IMR-90 (cell line): ENCODE measurements at regions not wholly inside any gene's neighbourhood (a gene's known extent, or its start where the extent isn't known, plus 50 kb on each side); places are given as distances from the start of the nearest gene placed in this dataset.

Experiments used
- ATAC-seq: fragments of 200-7000 bp; cut with Tn5 transposase; 2 replicates; pipeline ENCODE4 v1.9.1; 2020; ENCODE audit warnings: low read depth, mild to moderate bottlenecking, moderate library complexity
- BruUV-seq: library from RNA; stranded (reverse); fragments of 400-500 nt; replicated peaks from 2 replicates; lab custom pipeline; 2021; lab: Mats Ljungman, UMichigan
- CTCF ChIA-PET: fragments of 300-600 bp; formaldehyde crosslinking; extraction: SDS; loops from one replicate; lab custom pipeline; 2021; ENCODE audit warnings: antibody characterized with exemption; lab: Yijun Ruan, JAX
- POLR2A ChIA-PET: fragments of 300-600 bp; sonication (Branson Sonifier 250); formaldehyde crosslinking; loops from one replicate; lab custom pipeline; 2022; ENCODE audit warnings: antibody characterized with exemption; ENCODE audit not compliant: unreplicated experiment; lab: Charles Lee
- DNase-seq: peaks from one replicate; pipeline ENCODE4 v3.0.0; 2013
- H2AFZ ChIP-seq: replicated peaks from 2 replicates; pipeline ENCODE3; 2013; ENCODE audit warnings: low read length, mild to moderate bottlenecking; ENCODE audit not compliant: poor library complexity
- H2AK5ac ChIP-seq: 2 replicates; pipeline ENCODE4 v1.6.1; 2013; ENCODE audit warnings: low read depth, low read length, inconsistent platforms
- H2AK9ac ChIP-seq: replicated peaks from 2 replicates; pipeline ENCODE3; 2013; ENCODE audit warnings: mild to moderate bottlenecking, low read depth, low read length, moderate library complexity; ENCODE audit not compliant: poor library complexity
- H2BK120ac ChIP-seq: 2 replicates; pipeline ENCODE4 v1.6.1; 2013; ENCODE audit warnings: low read depth, low read length, inconsistent platforms
- H2BK15ac ChIP-seq: 3 replicates; pipeline ENCODE4 v1.6.1; 2013; ENCODE audit warnings: low read depth, low read length, inconsistent platforms
- H2BK20ac ChIP-seq: 2 replicates; pipeline ENCODE4 v1.6.1; 2013; ENCODE audit warnings: low read depth, mild to moderate bottlenecking, inconsistent platforms, low read length, moderate library complexity
- H2BK5ac ChIP-seq: 2 replicates; pipeline ENCODE4 v1.6.1; 2013; ENCODE audit warnings: mild to moderate bottlenecking, low read depth, low read length, inconsistent platforms; ENCODE audit not compliant: poor library complexity, severe bottlenecking
- H3K14ac ChIP-seq: replicated peaks from 2 replicates; pipeline ENCODE4 v1.6.1; 2013; ENCODE audit warnings: low read depth, low read length, inconsistent platforms
- H3K18ac ChIP-seq: 2 replicates; pipeline ENCODE4 v1.6.1; 2013; ENCODE audit warnings: low read depth, low read length, control low read depth
- H3K23ac ChIP-seq: 2 replicates; pipeline ENCODE4 v1.6.1; 2013; ENCODE audit warnings: low read depth, low read length, inconsistent platforms
- H3K27ac ChIP-seq: 2 replicates; pipeline ENCODE4 v1.5.1; 2013; ENCODE audit warnings: mild to moderate bottlenecking, control low read depth, low read length; ENCODE audit not compliant: insufficient read depth
- H3K27me3 ChIP-seq: 2 replicates; pipeline ENCODE4 v1.6.1; 2013; ENCODE audit warnings: low read length; ENCODE audit not compliant: control insufficient read depth, insufficient read depth
- H3K36me3 ChIP-seq: 2 replicates; pipeline ENCODE4 v1.6.1; 2013; ENCODE audit warnings: low read length, mixed read lengths; ENCODE audit not compliant: control insufficient read depth, insufficient read depth
- H3K4ac ChIP-seq: 2 replicates; pipeline ENCODE4 v1.6.1; 2013; ENCODE audit warnings: low read depth, low read length, inconsistent platforms
- H3K4me1 ChIP-seq: 2 replicates; pipeline ENCODE4 v1.6.1; 2013; ENCODE audit warnings: low read length, mixed read lengths; ENCODE audit not compliant: control insufficient read depth, insufficient read depth
- H3K4me2 ChIP-seq: 2 replicates; pipeline ENCODE4 v1.6.1; 2013; ENCODE audit warnings: low read depth, mild to moderate bottlenecking, control low read depth, low read length, moderate library complexity
- H3K4me3 ChIP-seq: 2 replicates; pipeline ENCODE4 v1.5.1; 2013; ENCODE audit warnings: low read depth, mild to moderate bottlenecking, control low read depth, low read length, moderate library complexity; ENCODE audit not compliant: insufficient read depth
- H3K56ac ChIP-seq: 2 replicates; pipeline ENCODE4 v1.6.1; 2013; ENCODE audit warnings: low read length, inconsistent platforms; ENCODE audit not compliant: insufficient read depth; ENCODE audit errors: extremely low read depth
- H3K79me1 ChIP-seq, 2 experiments: 2 replicates each; pipeline ENCODE4 v1.6.1; 2013; ENCODE audit warnings: low read length in 2 of 2, inconsistent platforms in 1 of 2, low read depth in 1 of 2
- H3K9ac ChIP-seq: 2 replicates; pipeline ENCODE4 v1.6.1; 2013; ENCODE audit warnings: low read depth, low read length, control low read depth
- H3K9me1 ChIP-seq: 2 replicates; pipeline ENCODE4 v1.6.1; 2013; ENCODE audit warnings: low read length, inconsistent platforms; ENCODE audit not compliant: insufficient read depth
- H3K9me3 ChIP-seq: 2 replicates; pipeline ENCODE4 v1.6.1; 2013; ENCODE audit warnings: low read length; ENCODE audit not compliant: control insufficient read depth, insufficient read depth
- H4K20me1 ChIP-seq: 2 replicates; pipeline ENCODE4 v1.6.1; 2013; ENCODE audit warnings: low read length, inconsistent platforms; ENCODE audit not compliant: insufficient read depth
- H4K5ac ChIP-seq: 2 replicates; pipeline ENCODE4 v1.6.1; 2013; ENCODE audit warnings: mild to moderate bottlenecking, low read depth, low read length, control low read depth
- H4K8ac ChIP-seq, 2 experiments: 2 replicates each; pipeline ENCODE4 v1.6.1; 2013; ENCODE audit warnings: low read depth in 2 of 2, low read length in 2 of 2, control low read depth in 1 of 2, inconsistent platforms in 1 of 2
- H4K91ac ChIP-seq: 2 replicates; pipeline ENCODE4 v1.6.1; 2013; ENCODE audit warnings: low read depth, low read length, inconsistent platforms; ENCODE audit not compliant: insufficient read depth
- CEBPB ChIP-seq: IDR thresholded peaks from 2 replicates; pipeline ENCODE4 v1.6.1; 2012; ENCODE audit warnings: low read depth, low read length, improper control_type of control experiment
- CHD1 ChIP-seq: IDR thresholded peaks from 2 replicates; pipeline ENCODE4 v1.6.1; 2012; ENCODE audit warnings: low read depth, low read length, improper control_type of control experiment
- FOS ChIP-seq: fragments of 150-350 bp; IDR thresholded peaks from 2 replicates; pipeline ENCODE4 v1.6.1; 2016; ENCODE audit warnings: low read depth, low read length
- MAFK ChIP-seq: IDR thresholded peaks from 2 replicates; pipeline ENCODE4 v1.6.1; 2012; ENCODE audit warnings: low read depth, low read length, improper control_type of control experiment
- NFE2L2 ChIP-seq: fragments of 150-350 bp; IDR thresholded peaks from 2 replicates; pipeline ENCODE4 v1.6.1; 2016; ENCODE audit warnings: low read depth, mild to moderate bottlenecking, low read length
- POLR2A ChIP-seq: IDR thresholded peaks from 2 replicates; pipeline ENCODE4 v1.6.1; 2012; ENCODE audit warnings: mild to moderate bottlenecking, low read depth, low read length
- RAD21 ChIP-seq: IDR thresholded peaks from 2 replicates; pipeline ENCODE4 v1.6.1; 2012; ENCODE audit warnings: low read length, improper control_type of control experiment
- RCOR1 ChIP-seq: IDR thresholded peaks from 2 replicates; pipeline ENCODE4 v1.6.1; 2012; ENCODE audit warnings: mild to moderate bottlenecking, low read length, improper control_type of control experiment; ENCODE audit not compliant: insufficient replicate concordance
- RFX5 ChIP-seq: IDR thresholded peaks from 2 replicates; pipeline ENCODE4 v1.8.0; 2012; ENCODE audit warnings: low read depth, mild to moderate bottlenecking, low read length, moderate library complexity
- SMC3 ChIP-seq: fragments of 150-350 bp; IDR thresholded peaks from 2 replicates; pipeline ENCODE4 v1.6.1; 2016; ENCODE audit warnings: low read depth, mild to moderate bottlenecking, antibody characterized with exemption, low read length, moderate library complexity
- WGBS, 2 experiments: methylation state at CpG; one replicate each; pipeline versions ENCODE4 v1.1.5 to v1.1.7; 2013; ENCODE audit warnings: missing lambda C conversion rate in 2 of 2; ENCODE audit not compliant: insufficient read length in 1 of 2; ENCODE audit errors: extremely low coverage in 2 of 2; 5-methylcytosine and 5-hydroxymethylcytosine counted together
- dilution Hi-C: fragments of 300-500 bp; cut with HindIII; formaldehyde crosslinking; loops from one replicate; pipeline ENCODE4 v1.14.3; 2018; ENCODE audit warnings: low sequenced_read_pairs; ENCODE audit not compliant: unreplicated experiment
- in situ Hi-C: fragments of 300-500 bp; cut with MboI; formaldehyde crosslinking; loops from 3 replicates; pipeline ENCODE4 v1.14.3; 2019; ENCODE audit warnings: low sequenced_read_pairs, inconsistent platforms, mixed read lengths
- intact Hi-C: fragments of 100-400 bp; cut with micrococcal nuclease; formaldehyde crosslinking; loops from 2 replicates; pipeline ENCODE4 v1.10.0; 2022
- TF ChIP-seq, protein P1 (sequence below): fragments of 150-350 bp; IDR thresholded peaks from 2 replicates; pipeline ENCODE4 v1.6.1; 2017; ENCODE audit warnings: mild to moderate bottlenecking, antibody characterized with exemption, low read length, low read depth

DNA sequence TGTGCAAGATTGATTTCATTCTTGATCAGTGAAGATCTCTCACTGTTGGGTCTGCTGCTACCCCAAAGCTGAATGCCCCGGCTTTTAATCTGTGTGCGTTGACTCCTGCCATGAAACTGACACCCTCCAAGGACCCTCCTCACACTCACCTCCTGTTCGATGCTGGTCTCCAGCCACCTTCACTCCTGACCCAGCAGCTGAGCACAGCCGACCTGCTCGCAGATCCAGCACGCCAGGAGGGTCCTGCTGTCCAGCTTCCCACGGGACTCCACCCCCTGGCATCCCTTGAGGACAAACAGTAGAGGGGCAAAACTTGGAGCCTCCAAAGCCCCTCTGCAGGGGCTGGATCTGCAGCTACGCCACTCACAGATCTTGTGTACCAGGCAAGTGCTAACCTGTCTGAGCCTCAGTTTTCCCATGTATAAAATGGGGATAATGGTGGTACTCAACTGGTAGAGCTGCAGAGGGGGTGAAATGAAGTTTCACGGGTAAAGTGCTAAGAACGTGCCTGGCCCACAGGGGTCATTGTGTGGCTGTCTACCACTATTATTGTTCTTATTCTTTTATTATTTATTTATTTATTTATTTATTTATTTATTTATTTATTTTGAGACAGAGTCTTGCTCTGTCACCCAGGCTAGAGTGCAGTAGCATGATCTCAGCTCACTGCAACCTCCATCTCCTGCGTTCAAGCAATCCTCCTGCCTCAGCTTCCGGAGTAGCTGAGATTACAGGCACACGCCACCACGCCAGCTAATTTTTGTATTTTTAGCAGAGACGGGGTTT lies 178.0 kb downstream of the PHETA1 start:
- H3K23ac ChIP-seq, result no peak overlapping the region
- H4K8ac ChIP-seq, result no peak overlapping the region
- TF ChIP-seq, protein P1, sequence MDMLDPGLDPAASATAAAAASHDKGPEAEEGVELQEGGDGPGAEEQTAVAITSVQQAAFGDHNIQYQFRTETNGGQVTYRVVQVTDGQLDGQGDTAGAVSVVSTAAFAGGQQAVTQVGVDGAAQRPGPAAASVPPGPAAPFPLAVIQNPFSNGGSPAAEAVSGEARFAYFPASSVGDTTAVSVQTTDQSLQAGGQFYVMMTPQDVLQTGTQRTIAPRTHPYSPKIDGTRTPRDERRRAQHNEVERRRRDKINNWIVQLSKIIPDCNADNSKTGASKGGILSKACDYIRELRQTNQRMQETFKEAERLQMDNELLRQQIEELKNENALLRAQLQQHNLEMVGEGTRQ, result no peak
- TF ChIP-seq FOS (no peak), RAD21 (no peak), NFE2L2 (no peak), RCOR1 (no peak), POLR2A (no peak), CEBPB (no peak), MAFK (no peak), RFX5 (no peak), SMC3 (no peak), CHD1 (no peak)
- no peak overlapping the region for H2BK5ac ChIP-seq
- dilution Hi-C loops, result no loop called here
- H4K91ac ChIP-seq, result no peak overlapping the region
- H4K5ac ChIP-seq, result no peak overlapping the region
- no peaks in the 10 kb centered on the region for H3K4me1 ChIP-seq
- intact Hi-C loops, result no loop called here
- H3K9me3 ChIP-seq, result no peaks in the 10 kb centered on the region
- no peaks in the 10 kb centered on the region for H3K79me1 ChIP-seq
- H4K20me1 ChIP-seq, result no peaks in the 10 kb centered on the region
- no peaks in the 10 kb centered on the region for H3K36me3 ChIP-seq
- no TSS peak for BruUV-seq
- H3K14ac ChIP-seq, result no peak overlapping the region
- no peak overlapping the region for H3K4me2 ChIP-seq
- H2AK5ac ChIP-seq, result no peak overlapping the region
- H2AK9ac ChIP-seq, result no peak overlapping the region
- no peak overlapping the region for H3K18ac ChIP-seq
- H3K27ac ChIP-seq, result no peak overlapping the region
- 61% methylated on average over 12 of the region's 15 CpGs; no CpG with 5 or more reads in 1 of the 2 experiments for WGBS, 2 experiments
- no peaks in the 10 kb centered on the region for H3K9me1 ChIP-seq
- H3K4ac ChIP-seq, result no peak overlapping the region
- in situ Hi-C loops, result no loop called here
- H2BK120ac ChIP-seq, result no peak overlapping the region
- no peak overlapping the region for H2BK20ac ChIP-seq
- H3K4me3 ChIP-seq, result no peak overlapping the region
- H3K27me3 ChIP-seq, result peaks cover 3% of the 10 kb centered on the region
- no peak for ATAC-seq
- ChIA-PET POLR2A (no interaction called here), CTCF (no interaction called here)
- no peak overlapping the region for H2BK15ac ChIP-seq
- no peak for DNase-seq
- H2AFZ ChIP-seq, result no peak overlapping the region
- H3K56ac ChIP-seq, result no peak overlapping the region
- no peak overlapping the region for H3K9ac ChIP-seq
